ENCODE measurements at regions not wholly inside any gene's neighbourhood (a gene's known extent, or its start where the extent isn't known, plus 50 kb on each side); places are given as distances from the start of the nearest gene placed in this dataset.

- no peak for DNase-seq (ENCODE audit: low read depth, low spot score)
- no peak overlapping the region for H3K4me3 ChIP-seq (ENCODE audit: low read length)
These were observed 94.7 kb upstream of the ATP8A1 start for GRCh38 chr4:42751587-42751986.

GRCh38 chr4:42750856-42751255, 94.0 kb upstream of the ATP8A1 start:
- DNase-seq (ENCODE audit: low read depth, low spot score): no peak
- no peak overlapping the region for H3K4me3 ChIP-seq (ENCODE audit: low read length)

- peak; percentile 9 for DNase-seq (ENCODE audit: low read depth, low spot score)
- no peak overlapping the region for H3K4me3 ChIP-seq (ENCODE audit: low read length)
These were observed 93.2 kb upstream of the ATP8A1 start for GRCh38 chr4:42750091-42750490.

GRCh38 chr4:42747971-42748370, 91.1 kb upstream of the ATP8A1 start:
- DNase-seq (ENCODE audit: low read depth, low spot score): no peak
- no peak overlapping the region for H3K4me3 ChIP-seq (ENCODE audit: low read length)

GRCh38 chr4:42736527-42737195, 79.8 kb upstream of the ATP8A1 start:
- no peak for DNase-seq (ENCODE audit: low read depth, low spot score)
- no peak overlapping the region for H3K4me3 ChIP-seq (ENCODE audit: low read length)

- DNase-seq (ENCODE audit: low read depth, low spot score): no peak
- H3K4me3 ChIP-seq (ENCODE audit: low read length): no peak overlapping the region
These were observed 76.5 kb upstream of the ATP8A1 start for GRCh38 chr4:42733380-42733779.

- H3K4me3 ChIP-seq (ENCODE audit: low read length): no peak overlapping the region
- no peak for DNase-seq (ENCODE audit: low read depth, low spot score)
These were observed 75.9 kb upstream of the ATP8A1 start for GRCh38 chr4:42732776-42733175.

- DNase-seq (ENCODE audit: low read depth, low spot score): no peak
- H3K4me3 ChIP-seq (ENCODE audit: low read length): no peak overlapping the region
These were observed 72.8 kb upstream of the ATP8A1 start for GRCh38 chr4:42729505-42730237.

- H3K4me3 ChIP-seq (ENCODE audit: low read length): no peak overlapping the region
- no peak for DNase-seq (ENCODE audit: low read depth, low spot score)
These were observed 67.5 kb upstream of the ATP8A1 start for GRCh38 chr4:42724451-42724850.

GRCh38 chr4:42720533-42720932, 63.6 kb upstream of the ATP8A1 start:
- no peak for DNase-seq (ENCODE audit: low read depth, low spot score)
- no peak overlapping the region for H3K4me3 ChIP-seq (ENCODE audit: low read length)

- H3K4me3 ChIP-seq (ENCODE audit: low read length): no peak overlapping the region
- no peak for DNase-seq (ENCODE audit: low read depth, low spot score)
These were observed 62.4 kb upstream of the ATP8A1 start for GRCh38 chr4:42719257-42719656.

GRCh38 chr4:42718336-42718735, 61.4 kb upstream of the ATP8A1 start:
- H3K4me3 ChIP-seq (ENCODE audit: low read length): no peak overlapping the region
- DNase-seq (ENCODE audit: low read depth, low spot score): no peak

- H3K4me3 ChIP-seq (ENCODE audit: low read length): no peak overlapping the region
- no peak for DNase-seq (ENCODE audit: low read depth, low spot score)
These were observed 60.1 kb upstream of the ATP8A1 start for GRCh38 chr4:42716996-42717395.

GRCh38 chr4:42715807-42716482, 59.0 kb upstream of the ATP8A1 start:
- no peak for DNase-seq (ENCODE audit: low read depth, low spot score)
- no peak overlapping the region for H3K4me3 ChIP-seq (ENCODE audit: low read length)

GRCh38 chr4:42713391-42713790, 56.5 kb upstream of the ATP8A1 start:
- H3K4me3 ChIP-seq (ENCODE audit: low read length): no peak overlapping the region
- DNase-seq (ENCODE audit: low read depth, low spot score): no peak

- H3K4me3 ChIP-seq (ENCODE audit: low read length): no peak overlapping the region
- no peak for DNase-seq (ENCODE audit: low read depth, low spot score)
These were observed 55.9 kb upstream of the ATP8A1 start for GRCh38 chr4:42712854-42713253.

- no peak for DNase-seq (ENCODE audit: low read depth, low spot score)
- no peak overlapping the region for H3K4me3 ChIP-seq (ENCODE audit: low read length)
These were observed 54.6 kb upstream of the ATP8A1 start for GRCh38 chr4:42711496-42711895.

GRCh38 chr4:42710761-42711160, 53.9 kb upstream of the ATP8A1 start:
- DNase-seq (ENCODE audit: low read depth, low spot score): no peak
- no peak overlapping the region for H3K4me3 ChIP-seq (ENCODE audit: low read length)

GRCh38 chr4:42710329-42710728, 53.4 kb upstream of the ATP8A1 start:
- H3K4me3 ChIP-seq (ENCODE audit: low read length): no peak overlapping the region
- no peak for DNase-seq (ENCODE audit: low read depth, low spot score)

- H3K4me3 ChIP-seq (ENCODE audit: low read length): no peak overlapping the region
- DNase-seq (ENCODE audit: low read depth, low spot score): no peak
These were observed 52.6 kb upstream of the ATP8A1 start for GRCh38 chr4:42709392-42710065.
